ENCODE measurements at regions not wholly inside any gene's neighbourhood (a gene's known extent, or its start where the extent isn't known, plus 50 kb on each side); places are given as distances from the start of the nearest gene placed in this dataset.

DNA sequence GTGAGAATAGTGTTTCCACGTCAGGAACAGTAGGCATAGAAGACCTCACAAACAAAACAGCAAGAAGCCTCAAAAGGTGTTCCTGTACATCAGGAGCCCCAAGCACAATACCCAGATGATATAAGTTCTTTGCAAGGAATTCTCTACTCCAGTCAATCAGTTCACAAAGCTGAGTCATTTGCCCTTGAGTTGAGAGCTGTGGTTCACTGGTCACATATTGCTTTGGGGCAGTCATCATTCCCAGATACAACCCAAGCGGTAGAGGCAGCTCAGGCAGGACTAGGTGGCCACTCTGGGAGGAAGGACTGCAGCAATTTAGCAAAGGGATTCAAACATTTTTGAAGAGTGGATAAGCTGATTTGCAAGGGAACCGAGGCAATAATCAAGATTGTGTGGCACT lies 551.5 kb upstream of the ZFP42 start:
- H2BK5ac ChIP-seq (ENCODE audit: low read depth, low read length), result no peak overlapping the region
- no peak overlapping the region for H3K4me2 ChIP-seq (ENCODE audit: insufficient read depth in 1 of 2, low read depth in 2 of 2, low read length in 2 of 2)
- no peak overlapping the region for H2AFZ ChIP-seq (ENCODE audit: low read length)
- FAIRE-seq, result no peak
- peaks cover 0 to 1% of the 10 kb centered on the region in 2 experiments for H4K20me1 ChIP-seq (replicated peaks in 1 of 2; ENCODE audit: control insufficient read depth in 1 of 2, insufficient read depth in 2 of 2, low read length in 2 of 2)
- no peak overlapping the region for H4K5ac ChIP-seq (ENCODE audit: insufficient read length, low read depth, low read length)
- H3K23me2 ChIP-seq (ENCODE audit: low read depth, low read length), result no peaks in the 10 kb centered on the region
- no peak overlapping the region for H3K9ac ChIP-seq (replicated peaks in 1 of 4; ENCODE audit: extremely low read depth in 1 of 4, low read depth in 3 of 4, low read length in 3 of 4)
- no peak overlapping the region for H3K23ac ChIP-seq (ENCODE audit: insufficient read length)
- no peak overlapping the region for H4K8ac ChIP-seq (ENCODE audit: extremely low read depth, insufficient read depth, low read length)
- H3K79me1 ChIP-seq (ENCODE audit: low read depth, low read length), result no peaks in the 10 kb centered on the region
- H3K27me3 ChIP-seq (replicated peaks in 1 of 4; ENCODE audit: control insufficient read depth in 3 of 4, extremely low read depth in 1 of 4, insufficient read depth in 3 of 4, low read length in 3 of 4), result no peaks in the 10 kb centered on the region
- no peak for DNase-seq (ENCODE audit: low read depth in 1 of 2, low spot score in 2 of 2)
- no peak overlapping the region for H2BK20ac ChIP-seq (ENCODE audit: low read length)
- no peak overlapping the region for H2BK120ac ChIP-seq (replicated peaks; ENCODE audit: low read depth, low read length)
- no peaks in the 10 kb centered on the region for H3K9me3 ChIP-seq (ENCODE audit: insufficient read depth in 2 of 2, low read depth in 1 of 2, low read length in 1 of 2)
- H3K18ac ChIP-seq (ENCODE audit: extremely low read depth, low read length), result no peak overlapping the region
- H3K56ac ChIP-seq (replicated peaks; ENCODE audit: insufficient read length, low read depth, low read length), result no peak overlapping the region
- no peak overlapping the region for H3K4ac ChIP-seq (replicated peaks; ENCODE audit: insufficient read length, low read depth, low read length)
- H4K91ac ChIP-seq (replicated peaks; ENCODE audit: insufficient read length, low read length), result no peak overlapping the region
- H3K27ac ChIP-seq (ENCODE audit: low read depth, low read length), result no peak overlapping the region
- H2AK5ac ChIP-seq (ENCODE audit: low read depth, low read length), result no peak overlapping the region
- WGBS, 2 experiments (ENCODE audit: extremely low coverage in 1 of 2, insufficient coverage in 1 of 2, insufficient read length in 1 of 2, insufficient replicate concordance in 2 of 2, low coverage in 1 of 2, low lambda C conversion rate in 2 of 2, missing lambda C conversion rate in 1 of 2), result 94% methylated on average over 3 of the region's 3 CpGs; no CpG with 5 or more reads in 1 of the 2 experiments
- no peak overlapping the region for H3K14ac ChIP-seq (ENCODE audit: insufficient read length)
- CTCF ChIA-PET (ENCODE audit: partially characterized antibody), result interaction anchor here (0.5 kb wide), 1 partner anchor 410 kb away, joined by 3 read pairs; no protein-coding TSS in a partner anchor
- no peak overlapping the region for H2BK15ac ChIP-seq (ENCODE audit: low read length)
- no peak overlapping the region for H2BK12ac ChIP-seq (ENCODE audit: low read depth, low read length)
- POLR2A ChIA-PET (ENCODE audit: partially characterized antibody), result no interaction called here
- no peaks in the 10 kb centered on the region for H3K4me1 ChIP-seq (replicated peaks in 1 of 4; ENCODE audit: control insufficient read depth in 3 of 4, insufficient read depth in 4 of 4, low read length in 3 of 4)
- H3K79me2 ChIP-seq (ENCODE audit: control insufficient read depth in 1 of 2, insufficient read depth in 2 of 2, low read length in 2 of 2), result no peaks in the 10 kb centered on the region
- no peaks in the 10 kb centered on the region for H3K36me3 ChIP-seq (ENCODE audit: control insufficient read depth in 2 of 4, insufficient read depth in 4 of 4, low read length in 3 of 4)
- no peak overlapping the region for H3K4me3 ChIP-seq (ENCODE audit: extremely low read depth in 1 of 4, insufficient read depth in 2 of 4, low read depth in 3 of 4, low read length in 4 of 4)
- TF ChIP-seq, protein P1, sequence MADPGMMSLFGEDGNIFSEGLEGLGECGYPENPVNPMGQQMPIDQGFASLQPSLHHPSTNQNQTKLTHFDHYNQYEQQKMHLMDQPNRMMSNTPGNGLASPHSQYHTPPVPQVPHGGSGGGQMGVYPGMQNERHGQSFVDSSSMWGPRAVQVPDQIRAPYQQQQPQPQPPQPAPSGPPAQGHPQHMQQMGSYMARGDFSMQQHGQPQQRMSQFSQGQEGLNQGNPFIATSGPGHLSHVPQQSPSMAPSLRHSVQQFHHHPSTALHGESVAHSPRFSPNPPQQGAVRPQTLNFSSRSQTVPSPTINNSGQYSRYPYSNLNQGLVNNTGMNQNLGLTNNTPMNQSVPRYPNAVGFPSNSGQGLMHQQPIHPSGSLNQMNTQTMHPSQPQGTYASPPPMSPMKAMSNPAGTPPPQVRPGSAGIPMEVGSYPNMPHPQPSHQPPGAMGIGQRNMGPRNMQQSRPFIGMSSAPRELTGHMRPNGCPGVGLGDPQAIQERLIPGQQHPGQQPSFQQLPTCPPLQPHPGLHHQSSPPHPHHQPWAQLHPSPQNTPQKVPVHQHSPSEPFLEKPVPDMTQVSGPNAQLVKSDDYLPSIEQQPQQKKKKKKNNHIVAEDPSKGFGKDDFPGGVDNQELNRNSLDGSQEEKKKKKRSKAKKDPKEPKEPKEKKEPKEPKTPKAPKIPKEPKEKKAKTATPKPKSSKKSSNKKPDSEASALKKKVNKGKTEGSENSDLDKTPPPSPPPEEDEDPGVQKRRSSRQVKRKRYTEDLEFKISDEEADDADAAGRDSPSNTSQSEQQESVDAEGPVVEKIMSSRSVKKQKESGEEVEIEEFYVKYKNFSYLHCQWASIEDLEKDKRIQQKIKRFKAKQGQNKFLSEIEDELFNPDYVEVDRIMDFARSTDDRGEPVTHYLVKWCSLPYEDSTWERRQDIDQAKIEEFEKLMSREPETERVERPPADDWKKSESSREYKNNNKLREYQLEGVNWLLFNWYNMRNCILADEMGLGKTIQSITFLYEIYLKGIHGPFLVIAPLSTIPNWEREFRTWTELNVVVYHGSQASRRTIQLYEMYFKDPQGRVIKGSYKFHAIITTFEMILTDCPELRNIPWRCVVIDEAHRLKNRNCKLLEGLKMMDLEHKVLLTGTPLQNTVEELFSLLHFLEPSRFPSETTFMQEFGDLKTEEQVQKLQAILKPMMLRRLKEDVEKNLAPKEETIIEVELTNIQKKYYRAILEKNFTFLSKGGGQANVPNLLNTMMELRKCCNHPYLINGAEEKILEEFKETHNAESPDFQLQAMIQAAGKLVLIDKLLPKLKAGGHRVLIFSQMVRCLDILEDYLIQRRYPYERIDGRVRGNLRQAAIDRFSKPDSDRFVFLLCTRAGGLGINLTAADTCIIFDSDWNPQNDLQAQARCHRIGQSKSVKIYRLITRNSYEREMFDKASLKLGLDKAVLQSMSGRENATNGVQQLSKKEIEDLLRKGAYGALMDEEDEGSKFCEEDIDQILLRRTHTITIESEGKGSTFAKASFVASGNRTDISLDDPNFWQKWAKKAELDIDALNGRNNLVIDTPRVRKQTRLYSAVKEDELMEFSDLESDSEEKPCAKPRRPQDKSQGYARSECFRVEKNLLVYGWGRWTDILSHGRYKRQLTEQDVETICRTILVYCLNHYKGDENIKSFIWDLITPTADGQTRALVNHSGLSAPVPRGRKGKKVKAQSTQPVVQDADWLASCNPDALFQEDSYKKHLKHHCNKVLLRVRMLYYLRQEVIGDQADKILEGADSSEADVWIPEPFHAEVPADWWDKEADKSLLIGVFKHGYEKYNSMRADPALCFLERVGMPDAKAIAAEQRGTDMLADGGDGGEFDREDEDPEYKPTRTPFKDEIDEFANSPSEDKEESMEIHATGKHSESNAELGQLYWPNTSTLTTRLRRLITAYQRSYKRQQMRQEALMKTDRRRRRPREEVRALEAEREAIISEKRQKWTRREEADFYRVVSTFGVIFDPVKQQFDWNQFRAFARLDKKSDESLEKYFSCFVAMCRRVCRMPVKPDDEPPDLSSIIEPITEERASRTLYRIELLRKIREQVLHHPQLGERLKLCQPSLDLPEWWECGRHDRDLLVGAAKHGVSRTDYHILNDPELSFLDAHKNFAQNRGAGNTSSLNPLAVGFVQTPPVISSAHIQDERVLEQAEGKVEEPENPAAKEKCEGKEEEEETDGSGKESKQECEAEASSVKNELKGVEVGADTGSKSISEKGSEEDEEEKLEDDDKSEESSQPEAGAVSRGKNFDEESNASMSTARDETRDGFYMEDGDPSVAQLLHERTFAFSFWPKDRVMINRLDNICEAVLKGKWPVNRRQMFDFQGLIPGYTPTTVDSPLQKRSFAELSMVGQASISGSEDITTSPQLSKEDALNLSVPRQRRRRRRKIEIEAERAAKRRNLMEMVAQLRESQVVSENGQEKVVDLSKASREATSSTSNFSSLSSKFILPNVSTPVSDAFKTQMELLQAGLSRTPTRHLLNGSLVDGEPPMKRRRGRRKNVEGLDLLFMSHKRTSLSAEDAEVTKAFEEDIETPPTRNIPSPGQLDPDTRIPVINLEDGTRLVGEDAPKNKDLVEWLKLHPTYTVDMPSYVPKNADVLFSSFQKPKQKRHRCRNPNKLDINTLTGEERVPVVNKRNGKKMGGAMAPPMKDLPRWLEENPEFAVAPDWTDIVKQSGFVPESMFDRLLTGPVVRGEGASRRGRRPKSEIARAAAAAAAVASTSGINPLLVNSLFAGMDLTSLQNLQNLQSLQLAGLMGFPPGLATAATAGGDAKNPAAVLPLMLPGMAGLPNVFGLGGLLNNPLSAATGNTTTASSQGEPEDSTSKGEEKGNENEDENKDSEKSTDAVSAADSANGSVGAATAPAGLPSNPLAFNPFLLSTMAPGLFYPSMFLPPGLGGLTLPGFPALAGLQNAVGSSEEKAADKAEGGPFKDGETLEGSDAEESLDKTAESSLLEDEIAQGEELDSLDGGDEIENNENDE (IDR thresholded peaks at IDR 0.05; ENCODE audit: insufficient replicate concordance, low read length), result no peak

Measured in H1 (cell line).